GM21360 (cell line): ENCODE measurements at regions not wholly inside any gene's neighbourhood (a gene's known extent, or its start where the extent isn't known, plus 50 kb on each side); places are given as distances from the start of the nearest gene placed in this dataset.

Source experiments
- ATAC-seq: cut with Tn5 transposase; IDR thresholded peaks from one replicate; pipeline ENCODE4 v1.9.1; 2021; ENCODE audit warnings: mild to moderate bottlenecking, moderate library complexity; ENCODE audit not compliant: unreplicated experiment

DNA sequence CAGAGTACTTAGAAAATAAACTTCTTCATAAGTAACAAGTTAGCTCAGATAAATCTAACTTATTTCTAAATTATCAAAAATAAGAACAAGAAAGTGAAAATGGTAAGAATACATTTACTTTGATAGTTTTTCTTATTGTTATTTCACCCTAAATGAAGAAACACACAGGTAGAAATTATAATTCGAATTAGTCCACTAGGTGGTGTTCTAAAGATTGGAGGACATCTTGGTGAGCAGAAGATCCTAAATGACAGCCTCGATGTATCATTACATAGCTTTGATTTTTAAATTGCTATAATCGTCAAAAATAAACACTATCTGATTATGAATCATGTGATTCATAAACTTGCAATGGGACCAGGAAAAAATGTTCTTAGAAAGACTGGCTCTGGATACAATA, 280.8 kb upstream of the UBE2E2 start:
- ATAC-seq = peak; percentile 76

DNA sequence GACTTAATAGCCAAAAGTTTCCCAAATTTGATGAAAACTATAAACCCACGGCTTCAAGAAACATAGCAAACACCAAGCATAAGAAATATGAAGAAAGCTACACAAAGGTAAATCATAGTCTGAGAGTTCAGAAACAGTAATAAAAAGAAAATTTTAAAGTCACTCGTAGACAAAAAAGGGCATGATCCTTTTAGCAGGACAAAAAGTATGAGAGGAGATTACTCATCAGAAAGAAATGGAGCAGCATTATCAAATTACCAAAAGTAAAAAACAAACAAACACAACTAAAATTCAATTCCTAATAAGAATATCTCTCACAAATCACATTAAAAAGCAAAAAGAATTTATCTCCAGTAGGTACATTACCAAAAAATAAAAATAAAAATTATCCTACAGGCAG, 279.4 kb upstream of the UBE2E2 start:
- no peak for ATAC-seq

DNA sequence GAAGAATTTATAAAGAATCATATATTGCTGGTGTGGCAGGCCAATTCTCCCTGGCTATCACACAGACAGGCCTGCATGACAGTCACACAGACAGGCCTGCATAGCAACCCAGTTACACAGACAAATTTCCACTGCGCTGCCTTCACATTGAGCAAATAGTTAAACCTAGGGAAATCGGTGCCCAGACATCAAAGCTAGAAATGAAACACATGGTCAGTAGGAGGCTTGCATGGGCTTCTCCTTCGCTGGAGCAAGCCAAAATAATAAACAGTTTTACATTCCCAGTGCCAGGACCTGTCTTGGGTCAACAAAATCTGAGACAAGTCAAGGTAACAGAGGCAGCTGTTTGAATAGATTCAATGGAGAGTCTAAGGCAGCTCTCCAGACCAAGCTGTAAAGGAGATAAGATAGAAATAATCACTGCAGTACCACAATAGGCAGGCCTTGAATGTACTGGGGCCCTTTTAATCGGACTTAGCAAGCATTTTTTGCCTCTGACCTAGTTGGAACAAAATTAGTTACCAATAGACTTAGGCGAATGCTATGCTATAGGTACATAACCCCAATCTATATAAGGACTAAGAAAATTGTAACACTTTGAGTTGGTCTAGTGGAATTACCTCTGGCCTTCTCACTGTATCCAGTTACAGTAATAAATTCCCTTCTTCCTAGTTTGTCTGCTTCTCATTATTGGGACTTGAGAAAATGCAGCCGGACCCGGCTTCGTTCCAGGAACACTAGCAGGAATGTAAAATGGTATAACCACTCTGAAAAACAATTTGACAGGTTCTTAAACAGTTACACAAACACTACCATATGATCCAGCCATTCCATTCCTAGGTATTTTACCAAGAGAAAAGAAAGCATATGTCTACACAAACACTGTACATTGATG, 274.7 kb upstream of the UBE2E2 start:
- ATAC-seq = no peak

DNA sequence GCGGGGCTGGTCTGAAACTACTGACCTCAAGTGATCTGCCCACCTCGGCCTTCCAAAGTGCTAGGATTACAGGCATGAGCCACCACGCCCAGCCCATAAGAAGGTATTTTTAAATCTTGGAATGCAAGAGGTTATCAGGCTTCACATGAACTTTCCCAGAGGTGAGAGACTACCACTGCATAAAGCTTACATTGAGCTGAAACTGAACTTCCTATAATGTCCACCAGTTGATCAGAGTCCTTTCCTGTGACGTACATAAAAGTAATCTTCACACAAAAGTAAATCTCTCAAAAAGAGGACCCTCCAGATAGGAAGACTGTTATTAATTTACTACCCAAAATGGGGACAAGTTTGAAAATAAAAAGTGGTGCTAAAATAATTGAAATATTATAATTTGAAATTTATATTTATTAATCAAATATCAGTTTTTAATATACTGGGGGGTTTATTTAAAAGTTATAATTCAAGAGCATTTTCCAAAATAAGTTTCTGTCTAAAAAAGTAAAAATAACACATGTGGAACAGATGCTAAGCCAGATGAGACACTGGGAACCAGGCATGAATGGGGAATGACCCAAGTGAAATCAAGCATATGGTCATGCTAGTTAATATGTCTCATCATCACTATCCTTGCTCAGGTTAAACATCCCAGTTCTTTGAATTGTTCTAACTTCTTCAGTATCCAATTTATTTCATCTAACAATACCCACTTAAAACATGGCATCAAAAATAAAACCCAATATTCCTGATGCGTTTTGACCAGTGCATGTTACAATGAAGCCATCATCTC, 269.9 kb upstream of the UBE2E2 start:
- ATAC-seq = no peak

DNA sequence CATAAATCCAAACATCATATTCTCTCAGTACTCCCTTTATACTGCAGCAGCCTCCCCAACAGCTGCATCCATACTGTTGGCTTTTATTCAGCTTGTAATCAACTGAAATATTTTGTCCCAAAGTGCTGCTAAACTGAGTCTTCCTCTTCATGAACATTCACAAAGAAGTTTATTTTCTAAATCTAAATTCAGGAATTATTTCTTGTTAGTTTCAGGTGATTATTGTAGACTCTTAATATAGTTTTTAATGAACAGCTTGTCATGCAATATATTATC, 269.3 kb upstream of the UBE2E2 start:
- no peak for ATAC-seq

DNA sequence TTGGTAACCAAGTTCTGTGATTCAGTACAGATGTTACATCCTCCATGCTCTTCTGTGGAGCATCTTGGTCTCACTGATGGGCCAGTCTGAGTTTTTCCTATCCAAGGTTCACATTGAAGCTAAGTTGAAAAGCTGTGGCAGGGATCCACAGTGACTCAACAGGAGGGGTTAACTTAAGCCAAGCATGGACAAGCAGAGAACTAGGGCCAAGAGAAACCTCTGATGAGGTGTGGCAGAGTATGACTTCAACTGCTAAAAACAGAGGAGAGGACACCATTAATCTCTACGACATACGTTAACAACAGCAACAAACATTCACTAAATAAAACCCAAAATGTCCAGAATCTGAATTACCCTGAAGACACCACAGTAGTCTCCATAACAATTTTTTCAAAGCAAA, 268.1 kb upstream of the UBE2E2 start:
- no peak for ATAC-seq

DNA sequence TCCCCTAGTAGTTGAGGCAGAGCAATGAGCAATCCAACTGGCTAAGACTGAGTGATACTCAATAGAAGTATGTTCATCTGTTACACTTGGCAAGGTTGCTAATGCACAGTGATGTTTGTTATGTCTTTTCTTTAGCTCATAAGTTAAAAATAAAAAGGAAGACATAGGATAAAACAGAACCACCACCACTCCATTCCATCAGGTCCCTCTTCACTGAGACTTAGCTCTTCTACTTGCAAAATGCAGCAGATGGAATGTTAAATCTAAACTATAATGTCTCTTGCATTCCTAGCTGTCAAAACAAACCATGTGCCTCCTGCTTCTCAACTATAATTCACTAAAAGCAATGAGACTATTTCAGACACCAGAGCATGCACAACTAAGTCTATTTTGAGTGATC, 265.6 kb upstream of the UBE2E2 start:
- no peak for ATAC-seq

DNA sequence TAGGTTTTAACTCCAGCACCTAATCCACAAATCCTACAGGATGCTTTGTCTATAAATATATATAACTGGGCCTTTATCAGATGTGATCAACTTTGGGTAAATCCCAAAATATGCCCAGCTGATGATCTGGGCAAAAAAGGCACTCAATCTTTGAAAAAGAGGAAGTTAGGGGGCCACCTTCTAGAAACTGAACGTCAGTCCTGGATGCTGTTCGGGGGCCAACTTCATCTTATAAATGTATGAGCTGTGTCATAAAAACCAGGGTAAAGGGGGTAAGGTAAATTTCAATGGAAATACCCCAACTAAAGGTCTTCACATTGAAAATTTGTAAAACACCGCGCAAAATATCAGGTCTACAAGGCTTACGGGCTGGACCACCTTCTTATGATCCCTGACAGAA, 264.4 kb upstream of the UBE2E2 start:
- ATAC-seq = no peak

DNA sequence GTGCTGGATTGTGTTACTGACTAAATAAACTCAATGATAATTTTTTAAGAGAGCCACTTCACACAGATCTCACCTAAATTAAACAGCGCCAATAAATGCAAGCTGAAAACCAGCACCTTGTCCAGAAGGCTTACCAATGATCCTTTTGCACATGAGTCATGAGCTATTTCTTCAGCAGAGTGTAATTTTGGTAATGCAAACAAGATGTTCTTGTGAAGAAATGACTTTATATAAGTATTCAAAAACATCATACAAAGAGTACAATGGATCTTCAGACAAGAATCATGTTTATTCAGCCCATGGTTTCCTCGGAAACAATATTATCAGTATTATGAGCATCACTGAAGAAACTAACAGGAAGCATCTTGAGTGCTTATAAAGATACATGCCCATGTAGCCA, 263.8 kb upstream of the UBE2E2 start:
- no peak for ATAC-seq

DNA sequence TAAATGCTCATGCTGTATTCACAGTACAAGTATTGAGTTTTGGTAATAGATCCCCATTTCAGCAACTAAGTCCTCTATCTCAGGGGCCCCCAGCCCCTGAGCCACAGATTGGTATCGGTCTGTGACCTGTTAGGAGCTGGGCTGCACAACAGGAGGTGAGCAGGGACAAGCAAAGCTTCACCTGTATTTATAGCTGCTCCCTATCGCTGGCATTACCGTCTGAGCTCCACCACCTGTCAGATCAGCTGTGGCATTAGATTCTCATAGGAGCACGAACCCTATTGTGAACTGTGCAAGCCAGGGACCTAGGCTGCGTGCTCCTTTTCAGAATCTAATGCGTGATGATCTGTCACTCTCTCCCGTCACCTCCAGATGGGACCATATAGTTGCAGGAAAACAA, 262.8 kb upstream of the UBE2E2 start:
- ATAC-seq = no peak

DNA sequence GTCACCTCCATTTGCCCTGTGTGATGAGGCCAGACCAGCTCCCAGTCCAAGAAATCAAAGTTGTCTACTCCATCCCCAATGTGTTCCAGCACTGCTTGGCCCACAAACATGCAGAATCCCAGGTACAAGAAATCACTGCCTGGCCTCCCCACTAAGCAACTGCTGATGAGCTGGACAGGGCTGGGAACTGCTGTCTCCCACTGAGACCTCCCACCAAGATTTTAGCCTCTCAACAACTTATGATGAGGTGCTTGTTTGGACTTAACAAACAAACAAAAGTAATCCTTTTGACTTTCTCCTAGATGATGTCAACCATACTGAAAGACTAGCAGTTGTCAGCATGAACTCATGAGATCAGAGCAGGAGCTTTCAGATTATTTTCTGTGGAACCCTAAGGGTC, 260.1 kb upstream of the UBE2E2 start:
- no peak for ATAC-seq

DNA sequence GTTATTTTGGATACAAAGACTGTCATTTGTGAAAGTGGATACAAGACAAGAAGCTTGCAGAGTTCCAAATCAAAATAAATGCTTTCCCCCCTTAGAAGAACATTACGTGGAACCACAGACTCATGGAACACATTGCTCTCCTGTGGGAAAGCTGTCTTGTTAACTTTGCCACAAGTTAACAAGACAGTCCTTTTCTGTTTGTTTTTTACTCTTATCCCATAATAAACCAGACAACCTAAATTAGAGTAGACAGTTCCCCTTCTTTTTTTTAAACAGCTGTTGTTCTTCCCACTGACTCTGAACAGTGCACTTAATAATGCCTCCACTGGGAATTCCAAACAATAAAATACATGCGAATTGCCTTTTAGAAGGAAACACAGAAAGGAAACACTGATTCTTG, 255.3 kb upstream of the UBE2E2 start:
- no peak for ATAC-seq

DNA sequence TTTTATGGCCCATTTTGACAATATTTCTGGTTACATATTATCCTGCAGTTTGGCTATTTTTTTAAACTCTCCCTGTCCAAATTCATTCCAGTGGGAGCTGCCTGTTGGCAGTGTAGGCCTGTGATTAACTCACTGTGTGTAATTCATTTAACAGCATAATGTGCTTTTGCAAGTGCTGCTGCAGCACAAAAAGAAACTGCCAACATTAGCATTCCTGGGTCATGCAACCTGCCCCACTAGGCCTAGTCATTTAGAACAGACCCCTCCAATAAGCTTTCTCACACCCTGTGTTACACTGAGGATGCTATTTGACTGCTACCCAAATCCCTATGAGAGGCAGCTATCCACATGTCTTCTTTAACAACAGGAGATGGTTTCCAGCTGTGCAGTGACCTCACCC, 251.2 kb upstream of the UBE2E2 start:
- no peak for ATAC-seq

DNA sequence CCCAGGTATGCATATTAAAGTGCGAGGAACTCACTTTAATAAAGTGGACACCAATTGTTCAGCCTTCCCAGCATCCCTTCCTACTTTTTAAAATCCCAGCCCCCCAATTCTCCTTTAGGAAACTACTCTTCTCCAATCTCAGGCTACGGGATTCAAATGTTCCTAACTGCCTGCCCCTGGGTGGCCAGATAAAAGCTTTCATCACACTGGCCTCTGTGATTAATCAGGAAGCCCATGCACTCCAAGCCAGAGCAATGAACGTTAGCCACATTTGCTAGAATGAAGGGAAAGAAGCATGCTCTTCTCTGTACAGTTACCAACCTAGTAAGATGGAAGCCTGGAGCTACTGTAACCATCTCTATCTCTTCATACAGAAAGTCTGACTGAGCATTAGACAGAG, 250.3 kb upstream of the UBE2E2 start:
- no peak for ATAC-seq

DNA sequence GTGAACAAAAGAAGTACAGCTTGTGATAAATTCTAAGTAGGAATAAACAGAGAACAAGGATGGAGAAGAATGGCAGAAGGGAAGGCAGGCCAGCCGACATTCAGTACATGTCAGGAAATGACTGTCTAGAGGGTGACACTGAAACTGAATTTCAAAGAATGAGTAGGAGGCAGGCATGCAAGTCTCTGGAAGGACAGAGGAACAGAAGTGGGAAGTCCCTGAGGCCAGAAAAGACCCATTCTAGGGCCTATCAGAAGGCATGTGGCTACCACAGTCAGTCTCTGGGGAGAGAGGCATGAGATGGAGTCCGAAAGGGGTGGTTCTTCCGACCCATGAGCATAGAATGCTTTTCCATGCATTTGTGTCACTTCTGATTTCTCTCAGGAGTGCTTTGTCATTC, 243.5 kb upstream of the UBE2E2 start:
- ATAC-seq = peak; percentile 97

DNA sequence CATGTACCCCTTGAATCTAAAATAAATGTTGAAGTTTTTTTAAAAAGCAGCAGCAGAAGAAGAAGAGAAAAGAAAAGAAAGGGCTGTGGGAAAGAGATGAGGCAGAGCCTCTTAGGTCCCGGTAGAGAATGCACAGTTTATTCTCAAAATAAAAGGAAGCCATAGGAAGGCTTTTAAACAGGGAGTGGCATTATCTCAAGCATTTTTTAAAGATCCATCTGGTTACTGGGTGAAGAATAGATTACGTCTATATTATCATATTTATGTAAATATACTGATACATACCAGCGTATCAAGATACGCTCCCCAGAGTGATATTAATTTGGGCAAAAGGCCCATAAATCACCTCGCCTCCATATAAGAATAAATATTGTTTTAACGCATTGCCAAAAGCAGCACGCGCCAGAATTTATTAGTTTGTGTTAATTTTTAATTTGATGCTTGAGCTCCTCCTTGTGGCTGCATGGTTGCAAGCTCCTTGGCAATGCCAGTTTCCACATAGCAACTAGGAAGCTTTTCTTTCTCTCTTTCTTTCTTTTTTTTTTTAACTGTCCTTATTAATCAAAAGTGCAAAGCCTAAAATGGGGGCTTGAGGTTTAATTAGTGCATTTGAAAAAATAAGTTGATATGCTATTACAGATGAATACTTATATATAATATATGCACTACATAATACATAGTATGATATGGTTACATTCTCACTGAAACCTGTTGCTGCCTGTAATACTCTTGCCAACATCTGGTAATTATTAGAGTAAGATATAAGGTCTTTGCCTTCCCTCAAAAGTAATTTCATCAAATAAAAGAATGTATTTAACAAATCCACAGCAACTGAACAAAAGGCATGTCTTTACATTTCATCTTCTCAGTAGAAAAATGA, 242.8 kb upstream of the UBE2E2 start:
- ATAC-seq = peak; percentile 29

DNA sequence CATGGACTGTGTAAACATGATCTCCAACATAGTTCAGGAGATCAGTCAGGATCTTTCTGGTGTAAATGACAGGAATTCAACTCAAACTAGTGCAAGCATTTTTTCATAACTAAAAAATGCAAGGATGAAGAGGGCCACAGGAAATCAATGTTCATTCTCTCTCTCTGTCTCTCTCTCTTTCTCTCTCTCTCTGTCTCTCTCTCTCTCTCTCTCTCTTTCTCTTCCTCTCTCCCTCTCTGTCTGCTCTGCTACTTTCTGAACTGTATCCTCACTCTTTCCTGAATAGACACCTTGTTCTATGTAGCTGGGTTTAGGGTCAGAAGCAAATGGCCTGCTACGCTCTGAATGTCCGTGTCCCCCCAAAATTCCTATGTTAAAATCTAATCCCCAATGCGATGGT, 240.9 kb upstream of the UBE2E2 start:
- no peak for ATAC-seq

DNA sequence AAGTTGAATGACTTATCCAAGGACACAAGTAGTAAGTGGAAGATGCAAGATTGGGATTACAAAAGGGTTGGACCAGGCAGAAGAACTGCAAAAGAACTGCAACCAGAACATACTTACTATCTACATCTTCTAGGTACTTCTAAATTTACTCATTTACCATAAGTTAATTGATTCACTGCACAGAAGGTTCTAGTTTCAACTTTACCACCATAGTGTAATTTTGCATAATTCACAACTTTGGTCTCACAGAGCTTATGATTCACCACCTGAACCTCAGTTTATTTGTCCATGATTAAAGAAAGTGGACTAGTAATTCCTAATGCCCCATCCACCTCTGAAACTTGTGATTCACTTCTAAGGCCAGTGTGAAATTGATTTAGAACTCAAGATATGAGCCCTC, 236.8 kb upstream of the UBE2E2 start:
- ATAC-seq = no peak

DNA sequence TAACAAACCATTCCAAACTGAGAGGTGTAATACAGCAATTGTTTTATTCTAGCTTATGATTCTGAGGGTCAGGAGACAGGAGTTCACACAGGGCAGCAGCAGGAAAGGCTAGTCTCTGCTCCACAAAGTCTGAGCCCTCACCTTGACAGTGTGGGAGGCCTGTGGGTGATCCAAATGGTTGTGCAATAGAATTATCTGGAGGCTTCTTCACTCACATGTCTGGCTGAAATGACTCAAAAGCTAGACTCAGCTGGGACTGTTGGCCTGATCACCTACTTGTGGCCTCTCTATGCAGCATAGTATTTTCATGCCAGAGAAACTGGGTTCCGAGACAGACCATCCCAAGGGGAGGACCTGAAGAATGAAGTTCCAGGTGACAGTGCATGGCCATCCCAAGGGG, 233.9 kb upstream of the UBE2E2 start:
- ATAC-seq = no peak

DNA sequence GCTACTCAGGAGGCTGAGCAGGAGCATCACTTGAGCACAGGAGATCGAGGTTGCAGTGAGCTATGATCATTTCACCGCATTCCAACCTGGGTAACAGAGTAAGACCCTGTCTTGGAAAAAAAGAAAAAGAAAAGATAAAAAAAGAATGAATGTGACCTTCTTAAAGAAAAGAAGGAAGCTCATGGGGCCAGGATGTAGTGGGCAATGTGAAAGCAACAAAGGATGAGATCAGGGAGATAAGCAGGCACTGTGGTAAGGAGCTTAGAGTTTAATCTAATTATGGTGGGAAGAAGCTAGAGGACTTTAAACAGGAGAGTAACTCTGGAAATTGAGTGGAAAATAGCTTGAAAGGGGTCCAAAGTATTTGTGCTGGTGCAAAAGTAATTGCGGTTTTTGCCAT, 231.6 kb upstream of the UBE2E2 start:
- no peak for ATAC-seq

DNA sequence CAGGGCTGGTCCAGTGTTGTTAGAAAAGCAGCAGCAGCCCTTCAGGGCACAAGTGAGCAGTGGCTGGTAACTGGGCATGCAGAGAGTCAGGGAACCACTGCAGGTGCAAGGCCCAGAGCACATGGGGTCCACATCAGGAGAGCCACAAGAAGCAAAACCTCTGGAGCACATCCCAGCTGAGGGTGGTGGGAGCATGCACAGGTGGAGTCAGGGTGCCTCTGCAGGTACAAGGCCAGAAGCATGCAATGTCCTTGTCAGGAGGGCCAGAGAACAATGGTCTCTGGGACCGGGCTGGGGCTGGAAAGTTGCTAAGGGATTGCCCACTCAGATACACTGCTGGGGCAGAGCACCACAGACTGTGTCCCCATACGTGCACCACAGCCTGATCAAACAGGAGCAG, 226.1 kb upstream of the UBE2E2 start:
- peak; percentile 20 for ATAC-seq
